HTR-8/SVneo (cell line): ENCODE measurements at regions not wholly inside any gene's neighbourhood (a gene's known extent, or its start where the extent isn't known, plus 50 kb on each side); places are given as distances from the start of the nearest gene placed in this dataset.

Source experiments
- DNase-seq: peaks from one replicate; pipeline ENCODE4 v3.0.0; 2011; ENCODE audit warnings: low spot score, mixed read lengths; ENCODE audit not compliant: insufficient read length
- FAIRE-seq: peaks from 2 replicates; lab custom pipeline; 2011; peaks lifted over from hg19 to GRCh38; lab: Jason Lieb, UNC

- no peak for DNase-seq
These were observed 197.6 kb downstream of the SLITRK5 start for GRCh38 chr13:87868731-87869130.

DNA sequence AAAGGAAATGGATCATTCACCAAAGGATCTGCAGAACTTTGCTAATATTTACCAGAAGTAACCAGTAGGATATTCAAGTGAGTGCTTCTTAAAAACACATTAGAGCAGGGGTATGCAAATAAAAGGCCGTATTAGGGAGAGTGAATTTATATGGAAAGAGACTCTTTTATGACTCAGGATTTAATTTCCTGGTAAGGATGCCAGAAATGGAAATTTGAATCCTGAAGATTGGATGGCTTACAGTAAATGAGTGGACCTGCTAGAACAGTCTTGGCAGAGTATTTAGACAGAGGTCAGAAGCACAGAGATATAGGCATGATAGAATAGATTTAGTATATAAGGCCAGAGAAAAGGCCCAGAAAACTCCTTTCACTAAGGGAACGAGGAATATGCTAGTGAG is 201.6 kb downstream of the SLITRK5 start:
- DNase-seq, result no peak
- FAIRE-seq, result no peak

More at GRCh38 chr13:87868731-87869130, 197.6 kb downstream of the SLITRK5 start:
- FAIRE-seq, result no peak

GRCh38 chr13:87877477-87877876 is 206.3 kb downstream of the SLITRK5 start:
- DNase-seq (no peak), FAIRE-seq (no peak)

GRCh38 chr13:87878706-87879105 is 207.5 kb downstream of the SLITRK5 start:
- no peak for FAIRE-seq
- no peak for DNase-seq

GRCh38 chr13:87884884-87885283 is 213.7 kb downstream of the SLITRK5 start:
- no peak for FAIRE-seq

GRCh38 chr13:87887459-87888123 is 216.4 kb downstream of the SLITRK5 start:
- FAIRE-seq (no peak), DNase-seq (no peak)

More at GRCh38 chr13:87884884-87885283, 213.7 kb downstream of the SLITRK5 start:
- DNase-seq, result peak; percentile 35

GRCh38 chr13:87889254-87889653 is 218.1 kb downstream of the SLITRK5 start:
- DNase-seq (no peak), FAIRE-seq (no peak)

- DNase-seq (no peak), FAIRE-seq (no peak)
These were observed 222.0 kb downstream of the SLITRK5 start for GRCh38 chr13:87893186-87893585.

DNA sequence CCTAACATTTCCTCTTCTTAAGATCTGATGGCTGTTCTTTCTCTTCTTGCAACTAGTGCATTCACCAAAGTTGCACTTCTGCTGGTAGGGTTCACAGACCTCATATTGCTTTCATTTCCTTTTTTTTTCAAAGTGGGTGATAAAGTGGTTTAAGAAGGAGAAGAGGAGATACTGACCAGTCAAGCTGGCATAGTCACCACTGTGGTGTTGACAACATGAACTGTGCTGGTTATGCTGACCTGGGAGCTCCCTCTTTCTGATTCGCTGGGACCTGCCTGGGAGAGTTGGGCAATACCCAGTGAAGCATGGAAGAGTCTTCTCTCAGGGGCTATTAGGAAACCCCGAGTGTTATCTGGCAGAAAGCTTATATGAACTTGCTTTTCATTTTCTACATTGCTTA is 222.9 kb downstream of the SLITRK5 start:
- FAIRE-seq, result no peak
- DNase-seq, result no peak

- FAIRE-seq (no peak), DNase-seq (no peak)
These were observed 232.4 kb downstream of the SLITRK5 start for GRCh38 chr13:87903553-87903952.

- DNase-seq (no peak), FAIRE-seq (no peak)
These were observed 235.2 kb downstream of the SLITRK5 start for GRCh38 chr13:87906411-87906810.

- DNase-seq (no peak), FAIRE-seq (no peak)
These were observed 236.0 kb downstream of the SLITRK5 start for GRCh38 chr13:87907202-87907601.

DNA sequence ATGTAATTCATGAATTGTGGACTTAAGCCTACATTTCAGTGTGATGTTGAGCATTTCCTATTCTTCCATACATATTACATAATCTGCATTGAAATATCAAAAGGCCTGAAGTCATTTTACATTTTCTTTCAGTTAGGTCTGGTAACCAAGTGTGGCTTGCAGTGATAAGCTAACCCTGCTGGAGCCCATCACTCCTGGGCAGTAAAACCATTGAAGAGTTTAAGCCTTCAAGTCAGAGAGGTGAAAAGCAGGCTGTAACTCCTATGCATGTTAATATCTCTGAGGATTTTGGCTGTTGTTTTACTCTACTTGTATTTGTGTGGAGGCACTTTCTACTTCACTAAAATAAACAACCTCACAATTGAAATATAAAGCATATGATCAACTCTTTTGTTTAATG is 248.8 kb downstream of the SLITRK5 start:
- FAIRE-seq (no peak), DNase-seq (no peak)

DNA sequence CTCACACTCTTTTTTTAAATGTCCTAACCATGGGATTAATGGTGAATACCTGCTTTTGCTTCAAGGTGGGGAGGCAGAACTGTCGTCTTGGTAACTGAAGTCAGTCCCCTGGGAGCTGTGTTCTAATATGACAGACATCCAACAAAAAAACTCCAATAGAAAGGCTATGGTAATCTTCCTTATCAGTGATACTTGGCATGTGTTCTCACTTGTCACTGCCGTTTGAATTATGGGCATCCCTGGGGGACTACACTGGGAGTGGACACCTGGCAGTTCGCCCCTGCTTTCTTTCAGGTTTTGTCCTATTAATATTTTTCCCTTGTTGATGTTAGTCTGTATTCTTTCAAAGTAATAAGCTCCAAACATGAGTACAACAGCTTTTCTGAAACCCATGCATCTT is 252.6 kb downstream of the SLITRK5 start:
- no peak for DNase-seq
- FAIRE-seq, result no peak

DNA sequence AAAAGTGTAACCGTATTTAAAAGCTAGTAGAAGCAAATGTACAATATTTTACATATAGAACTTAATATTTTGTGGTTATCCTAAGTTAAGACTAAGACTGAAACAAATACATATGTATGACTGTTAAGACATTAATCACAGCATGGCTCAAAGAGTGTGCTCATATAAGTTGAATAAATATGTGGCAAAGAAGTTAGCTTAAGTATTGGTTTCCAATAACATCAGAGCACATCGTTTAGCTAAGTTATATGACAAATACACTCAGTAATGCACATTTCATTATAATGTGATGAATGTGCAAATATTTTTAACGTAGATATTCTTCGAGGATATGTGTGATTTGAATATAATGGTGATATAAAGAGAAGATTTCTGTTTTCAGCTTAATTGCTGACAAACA is 253.8 kb downstream of the SLITRK5 start:
- DNase-seq (no peak), FAIRE-seq (no peak)

DNA sequence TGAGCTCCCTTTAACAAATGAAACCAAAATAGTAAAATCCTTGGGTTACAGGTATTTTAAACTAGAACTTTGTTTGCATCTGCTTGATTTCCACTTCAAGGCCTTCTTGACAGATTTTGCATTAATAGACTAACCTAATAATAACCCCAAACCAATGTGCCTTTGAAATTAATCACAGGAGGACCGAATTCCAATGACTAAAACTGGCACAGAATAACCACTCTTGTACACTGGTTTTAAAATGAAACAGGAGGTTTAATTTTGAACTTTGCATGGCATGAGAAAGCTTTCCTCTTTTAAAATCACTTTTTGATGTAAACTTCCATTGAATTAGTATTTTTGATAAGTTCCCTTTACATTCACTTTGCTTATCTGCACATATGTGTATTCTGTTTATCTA is 269.6 kb downstream of the SLITRK5 start:
- DNase-seq (no peak), FAIRE-seq (no peak)

DNA sequence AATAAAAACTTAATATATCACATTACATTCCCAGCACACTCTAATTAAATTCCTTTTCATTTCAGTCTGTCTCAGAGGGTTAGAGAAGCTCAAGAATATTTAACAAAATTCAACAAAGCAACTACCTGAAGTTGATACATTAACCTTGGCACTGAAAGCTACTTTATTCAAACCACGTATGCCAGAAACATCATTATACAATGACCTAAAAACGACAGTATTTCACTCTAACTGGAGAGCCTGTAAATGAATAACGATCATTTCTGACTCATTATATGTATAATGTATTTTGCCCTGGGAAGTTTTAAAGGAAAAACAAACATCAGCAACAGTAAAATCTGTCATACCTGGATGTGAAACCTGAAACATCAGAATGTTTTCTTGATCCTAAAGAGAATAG is 270.1 kb downstream of the SLITRK5 start:
- no peak for DNase-seq
- FAIRE-seq, result no peak

GRCh38 chr13:87942205-87942604 is 271.0 kb downstream of the SLITRK5 start:
- FAIRE-seq (no peak), DNase-seq (no peak)

DNA sequence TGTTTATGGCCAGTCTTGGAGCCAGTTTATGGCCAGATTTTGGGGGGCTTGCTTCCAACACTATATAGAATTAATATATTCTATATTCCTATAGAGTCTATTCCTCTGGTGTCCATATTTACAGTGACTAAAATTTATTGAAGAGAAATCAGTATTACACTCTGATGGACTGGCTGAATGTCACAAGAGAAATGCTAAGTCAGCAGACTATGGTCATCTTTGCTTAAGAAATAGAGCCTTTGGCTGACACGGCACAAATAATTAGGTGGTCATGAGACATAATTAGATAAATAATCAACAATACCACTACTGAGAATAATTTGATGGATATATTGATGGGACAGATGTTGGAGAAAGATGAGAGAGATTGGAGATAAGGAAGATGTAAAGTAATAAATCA is 272.9 kb downstream of the SLITRK5 start:
- no peak for FAIRE-seq

GRCh38 chr13:87952377-87952776 is 281.2 kb downstream of the SLITRK5 start:
- DNase-seq, result no peak
- no peak for FAIRE-seq

More for the DNA sequence above, 272.9 kb downstream of the SLITRK5 start:
- no peak for DNase-seq

DNA sequence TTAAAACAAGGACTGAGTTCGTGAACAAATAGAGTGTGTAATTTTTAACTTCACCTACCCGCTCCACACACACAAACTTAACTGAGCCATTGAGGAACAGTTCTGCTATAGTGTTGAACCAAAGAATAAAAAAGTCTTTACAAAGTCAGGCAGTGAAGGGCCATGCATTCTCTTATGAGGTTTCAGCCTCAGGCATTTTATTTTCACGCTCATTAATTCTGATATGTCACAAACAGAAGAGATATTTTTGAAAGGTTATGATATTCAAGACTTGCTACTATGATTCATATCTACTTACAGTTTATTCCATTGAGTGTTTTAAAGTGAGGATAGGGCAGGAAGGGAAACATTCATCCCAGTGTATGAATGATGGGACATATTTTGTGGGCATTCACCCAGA is 282.2 kb downstream of the SLITRK5 start:
- DNase-seq (no peak), FAIRE-seq (no peak)

GRCh38 chr13:87954091-87954490 is 282.9 kb downstream of the SLITRK5 start:
- FAIRE-seq, result no peak
- DNase-seq, result peak; percentile 3
